HCT116 (cell line): ENCODE measurements at regions not wholly inside any gene's neighbourhood (a gene's known extent, or its start where the extent isn't known, plus 50 kb on each side); places are given as distances from the start of the nearest gene placed in this dataset.

Source experiments
- CTCF ChIP-seq, 3 experiments: fragments of 200-600 bp in 1 of 3; sonication (generic) in 1 of 3; IDR thresholded peaks in 2 of 3; conservative IDR thresholded peaks in 1 of 3; 2 replicates each; pipeline ENCODE4 v1.5.1; 2012 to 2017; ENCODE audit warnings: low read depth in 2 of 3, low read length in 2 of 3, antibody characterized with exemption in 1 of 3, borderline replicate concordance in 1 of 3, control low read depth in 1 of 3, mild to moderate bottlenecking in 1 of 3, mixed read lengths in 1 of 3, mixed run types in 1 of 3, moderate library complexity in 1 of 3; ENCODE audit not compliant: insufficient read depth in 1 of 3
- MAX ChIP-seq: IDR thresholded peaks from 2 replicates; pipeline ENCODE4 v1.6.1; 2012
- POLR2AphosphoS5 ChIP-seq: IDR thresholded peaks from 2 replicates; pipeline ENCODE4 v1.6.1; 2011; ENCODE audit warnings: mild to moderate bottlenecking, low read depth, low read length, moderate library complexity
- RAD21 ChIP-seq: IDR thresholded peaks from 2 replicates; pipeline ENCODE4 v1.6.1; 2012; ENCODE audit warnings: low read depth, mild to moderate bottlenecking
- SIN3A ChIP-seq: IDR thresholded peaks from 2 replicates; pipeline ENCODE4 v1.6.1; 2012; ENCODE audit warnings: low read depth

- TF ChIP-seq POLR2AphosphoS5 (no peak), MAX (no peak), CTCF (IDR thresholded peaks at IDR 0.05 in 2 of 3, conservative IDR thresholded peaks at IDR 0.05 in 1 of 3; ENCODE audit: borderline replicate concordance in 1 of 3, insufficient read depth in 1 of 3, low read depth in 2 of 3, low read length in 2 of 3) (no peak), SIN3A (no peak), RAD21 (no peak)
Measured at GRCh38 chr4:81600520-81601357, 129.0 kb upstream of the RASGEF1B start.
